A549 (cell line): ENCODE measurements at regions not wholly inside any gene's neighbourhood (a gene's known extent, or its start where the extent isn't known, plus 50 kb on each side); places are given as distances from the start of the nearest gene placed in this dataset.

ENCODE experiments used
- ATAC-seq, 2 experiments: fragments of 200-7000 bp in 1 of 2; fragments of >200 bp in 1 of 2; cut with Nextera tagmentation in 1 of 2; cut with Tn5 transposase in 1 of 2; 3 replicates each; pipeline versions ENCODE4 v1.8.0 to v1.9.1; 2018 to 2020; ENCODE audit warnings: mild to moderate bottlenecking in 1 of 2, moderate library complexity in 1 of 2
- CTCF ChIA-PET: fragments of 300-600 bp; sonication (Branson Sonifier 250); formaldehyde crosslinking; extraction: SDS; loops from one replicate; lab custom pipeline; 2021; ENCODE audit warnings: antibody characterized with exemption, inconsistent platforms; lab: Yijun Ruan, JAX
- POLR2A ChIA-PET: fragments of 350-600 bp; formaldehyde crosslinking; extraction: SDS; loops from one replicate; lab custom pipeline; 2021; ENCODE audit warnings: antibody characterized with exemption, inconsistent platforms; lab: Yijun Ruan, JAX
- DNase-seq, 2 experiments: peaks; one replicate each; pipeline versions ENCODE4 v3.0.0 to v3.0.0-alpha.2; 2011 to 2016; ENCODE audit warnings: low read depth in 1 of 2, low spot score in 1 of 2
- FAIRE-seq: peaks from 2 replicates; lab custom pipeline; 2011; peaks lifted over from hg19 to GRCh38; lab: Jason Lieb, UNC
- H3K27ac ChIP-seq, 2 experiments: fragments of >200 bp; sonication (Bioruptor Twin); formaldehyde crosslinking; 3 replicates each; pipeline ENCODE4 v1.5.1; 2016 to 2017
- H3K4me1 ChIP-seq: fragments of >200 bp; sonication (Bioruptor Twin); formaldehyde crosslinking; 3 replicates; pipeline ENCODE4 v1.6.1; 2016
- H3K4me2 ChIP-seq: fragments of >200 bp; sonication (Bioruptor Twin); formaldehyde crosslinking; 3 replicates; pipeline ENCODE4 v1.6.1; 2016
- H3K4me3 ChIP-seq: fragments of >200 bp; sonication (Bioruptor Twin); formaldehyde crosslinking; 3 replicates; pipeline ENCODE4 v1.5.1; 2016
- H3K9me3 ChIP-seq: fragments of >200 bp; sonication (Bioruptor Twin); formaldehyde crosslinking; 3 replicates; pipeline ENCODE4 v1.6.1; 2016
- BCL3 ChIP-seq: fragments of >200 bp; sonication (Bioruptor Twin); formaldehyde crosslinking; IDR thresholded peaks from 3 replicates; pipeline ENCODE4 v1.6.1; 2016
- BHLHE40 ChIP-seq: IDR thresholded peaks from 2 replicates; pipeline ENCODE4 v1.6.1; 2012; ENCODE audit warnings: low read depth, low read length, inconsistent platforms
- CHD4 ChIP-seq: fragments of 200-600 bp; sonication (generic); IDR thresholded peaks from 2 replicates; pipeline ENCODE4 v1.6.1; 2016; ENCODE audit warnings: antibody characterized with exemption, mild to moderate bottlenecking, borderline replicate concordance
- CTCF ChIP-seq: fragments of >200 bp; sonication (Bioruptor Twin); formaldehyde crosslinking; IDR thresholded peaks from 3 replicates; pipeline ENCODE4 v1.5.1; 2016
- E2F6 ChIP-seq: IDR thresholded peaks from 2 replicates; pipeline ENCODE4 v1.6.1; 2012; ENCODE audit warnings: low read depth, borderline replicate concordance
- EHF ChIP-seq: fragments of 250-450 bp; sonication (Bioruptor Pico); IDR thresholded peaks from 2 replicates; pipeline ENCODE4 v1.5.0; 2020; ENCODE audit warnings: mild to moderate bottlenecking
- ELK1 ChIP-seq: fragments of 150-350 bp; IDR thresholded peaks from 2 replicates; pipeline ENCODE4 v1.6.1; 2014; ENCODE audit warnings: low read depth, mild to moderate bottlenecking, low read length
- ESRRA ChIP-seq: fragments of 150-350 bp; IDR thresholded peaks from 2 replicates; pipeline ENCODE4 v1.6.1; 2014; ENCODE audit warnings: mild to moderate bottlenecking, low read length, borderline replicate concordance
- FOXS1 ChIP-seq: fragments of 250-450 bp; sonication (Bioruptor Pico); IDR thresholded peaks from 2 replicates; pipeline ENCODE4 v1.5.0; 2020; ENCODE audit warnings: mild to moderate bottlenecking, moderate library complexity
- HOXA7 ChIP-seq: fragments of 250-450 bp; sonication (Bioruptor Pico); IDR thresholded peaks from 2 replicates; pipeline ENCODE4 v1.5.0; 2020; ENCODE audit warnings: mild to moderate bottlenecking, moderate library complexity
- MYC ChIP-seq: IDR thresholded peaks from 2 replicates; pipeline ENCODE4 v1.6.1; 2012; ENCODE audit warnings: mild to moderate bottlenecking, inconsistent platforms, low read length, improper control_type of control experiment, borderline replicate concordance
- NPAS2 ChIP-seq: fragments of 250-450 bp; sonication (Bioruptor Pico); IDR thresholded peaks from 2 replicates; pipeline ENCODE4 v1.8.0; 2022; ENCODE audit warnings: mild to moderate bottlenecking, moderate library complexity, borderline replicate concordance
- RARB ChIP-seq: fragments of 250-450 bp; sonication (Bioruptor Pico); IDR thresholded peaks from 2 replicates; pipeline ENCODE4 v1.8.0; 2021; ENCODE audit warnings: mild to moderate bottlenecking, moderate library complexity
- RCOR1 ChIP-seq: fragments of 150-350 bp; IDR thresholded peaks from 2 replicates; pipeline ENCODE4 v1.6.1; 2014; ENCODE audit warnings: antibody characterized with exemption, low read length, low read depth
- RFX5 ChIP-seq: fragments of 450-650 bp; IDR thresholded peaks from 2 replicates; pipeline ENCODE4 v1.7.1; 2014; ENCODE audit warnings: antibody characterized with exemption, mild to moderate bottlenecking, moderate library complexity
- TFCP2L1 ChIP-seq: fragments of 250-450 bp; sonication (Bioruptor Pico); IDR thresholded peaks from 2 replicates; pipeline ENCODE4 v1.5.0; 2021; ENCODE audit warnings: mild to moderate bottlenecking
- TP53 ChIP-seq: fragments of 250-450 bp; sonication (Bioruptor Pico); IDR thresholded peaks from 2 replicates; pipeline ENCODE4 v1.5.0; 2021; ENCODE audit warnings: mild to moderate bottlenecking, moderate library complexity
- USF2 ChIP-seq: fragments of 450-650 bp; IDR thresholded peaks from 2 replicates; pipeline ENCODE4 v1.6.1; 2014; ENCODE audit warnings: antibody characterized with exemption
- ZNF302 ChIP-seq: fragments of 250-450 bp; sonication (Bioruptor Pico); IDR thresholded peaks from 2 replicates; pipeline ENCODE4 v1.9.0; 2021; ENCODE audit warnings: inconsistent platforms, mild to moderate bottlenecking, moderate library complexity
- ZSCAN20 ChIP-seq: fragments of 250-450 bp; sonication (Bioruptor Pico); IDR thresholded peaks from 2 replicates; pipeline ENCODE4 v1.8.0; 2022; ENCODE audit warnings: mild to moderate bottlenecking, moderate library complexity
- whole genome bisulfite sequencing: methylation state at CpG from one replicate; pipeline ENCODE4 v1.1.6; 2017; ENCODE audit errors: missing lambda C conversion rate; 5-methylcytosine and 5-hydroxymethylcytosine counted together

GRCh38 chr6:132107896-132108295 is 156.7 kb upstream of the CCN2 start:
- POLR2A ChIA-PET = no interaction called here
- DNase-seq (no peak), FAIRE-seq (no peak), ATAC-seq (no peak)
- Histone ChIP-seq H3K27ac (no peak overlapping the region), H3K4me3 (no peak overlapping the region), H3K4me1 (no peaks in the 10 kb centered on the region), H3K9me3 (no peaks in the 10 kb centered on the region), H3K4me2 (no peak overlapping the region)
- TF ChIP-seq USF2 (no peak), FOXS1 (CRISPR knock-in tag) (no peak), ZSCAN20 (CRISPR knock-in tag) (no peak), EHF (no peak), E2F6 (no peak), TFCP2L1 (no peak), BCL3 (no peak), RCOR1 (no peak), ZNF302 (CRISPR knock-in tag) (no peak), TP53 (CRISPR knock-in tag) (no peak), RFX5 (no peak), BHLHE40 (no peak), NPAS2 (CRISPR knock-in tag) (no peak), MYC (no peak), HOXA7 (no peak)
- CTCF ChIA-PET = no interaction called here
- WGBS = 69% methylated on average over 2 of the region's 2 CpGs

GRCh38 chr6:132101535-132101934 is 150.4 kb upstream of the CCN2 start:
- no peak overlapping the region for H3K27ac ChIP-seq
- TF ChIP-seq ELK1 (no peak), CTCF (no peak), CHD4 (no peak), RARB (CRISPR knock-in tag) (no peak), FOXS1 (CRISPR knock-in tag) (no peak), ESRRA (no peak)
- 53% methylated on average over 3 of the region's 3 CpGs for WGBS
- H3K4me3 ChIP-seq = no peak overlapping the region
- no peak for FAIRE-seq
- no peak for ATAC-seq
- H3K4me2 ChIP-seq = peak overlapping the region; percentile 51
- peaks cover 13% of the 10 kb centered on the region for H3K4me1 ChIP-seq
- ChIA-PET POLR2A (no interaction called here), CTCF (interaction anchor here (0.8 kb wide), 1 partner anchor 177 kb away, joined by 3 read pairs; no protein-coding TSS in a partner anchor)
- no peak for DNase-seq
- H3K9me3 ChIP-seq = no peaks in the 10 kb centered on the region
